GM18858 (cell line): ENCODE measurements at regions not wholly inside any gene's neighbourhood (a gene's known extent, or its start where the extent isn't known, plus 50 kb on each side); places are given as distances from the start of the nearest gene placed in this dataset.
"Not testable (repeated sequence)": the region's sequence is repeated elsewhere in the genome, so short reads cannot be mapped to it uniquely, and the experiment has no call there.

Experiments used
- ATAC-seq: cut with Tn5 transposase; IDR thresholded peaks from one replicate; pipeline ENCODE4 v1.9.1; 2021; ENCODE audit not compliant: unreplicated experiment

DNA sequence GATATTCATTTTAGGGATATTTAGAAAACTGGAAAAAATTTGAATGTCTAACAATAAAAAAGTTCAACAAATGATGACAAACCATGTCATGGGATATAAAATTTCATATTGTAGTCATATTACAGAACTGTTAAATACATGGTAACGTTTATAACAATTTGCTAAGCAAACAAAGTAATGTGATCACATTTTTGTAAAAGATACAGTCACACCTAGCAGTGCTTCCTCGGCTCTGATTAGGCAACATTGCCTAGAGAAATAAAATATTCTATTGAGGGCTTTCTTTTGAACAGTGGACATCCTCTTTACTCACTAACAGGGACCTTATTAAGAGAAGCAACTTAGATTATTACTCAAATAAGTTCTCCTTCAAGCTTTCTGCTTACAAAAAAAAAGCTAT is 605.5 kb downstream of the GATA3 start:
- ATAC-seq: no peak

DNA sequence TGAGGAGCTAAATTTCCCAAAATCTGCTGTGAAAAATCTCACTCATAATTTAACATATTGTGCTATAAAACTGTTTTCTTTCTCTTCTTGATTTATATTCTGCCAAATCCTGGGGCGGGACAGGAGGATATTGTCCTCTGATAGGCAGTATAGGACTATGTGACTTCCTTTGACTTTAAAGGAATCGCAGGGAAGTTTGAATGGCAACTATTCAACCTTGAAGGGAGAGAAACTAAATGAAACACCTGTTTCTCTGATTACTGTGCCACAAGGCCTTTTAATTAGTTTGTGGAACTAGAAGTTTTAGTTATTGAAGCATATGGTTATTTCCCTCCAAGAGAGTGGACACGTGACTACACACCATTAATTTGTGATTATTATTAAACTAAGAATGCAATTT is 607.4 kb downstream of the GATA3 start:
- no peak for ATAC-seq

DNA sequence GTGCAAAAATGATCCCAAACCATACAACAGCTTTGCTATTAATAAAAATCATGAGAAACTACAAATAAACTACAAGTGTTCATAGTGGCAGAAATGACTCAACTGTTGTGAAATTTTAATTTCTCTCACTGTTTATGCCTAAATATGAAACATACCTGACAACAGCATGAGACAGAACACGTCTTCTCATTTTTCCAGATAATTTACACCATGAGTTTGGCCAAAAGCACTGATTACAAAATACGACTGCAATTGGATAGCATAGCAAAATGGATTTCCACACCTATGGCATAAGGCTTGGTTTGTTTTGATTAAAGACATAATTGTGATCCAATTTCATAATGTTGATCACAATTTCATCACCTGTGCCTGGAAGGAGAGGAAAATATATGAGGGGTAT is 608.6 kb downstream of the GATA3 start:
- no peak for ATAC-seq

DNA sequence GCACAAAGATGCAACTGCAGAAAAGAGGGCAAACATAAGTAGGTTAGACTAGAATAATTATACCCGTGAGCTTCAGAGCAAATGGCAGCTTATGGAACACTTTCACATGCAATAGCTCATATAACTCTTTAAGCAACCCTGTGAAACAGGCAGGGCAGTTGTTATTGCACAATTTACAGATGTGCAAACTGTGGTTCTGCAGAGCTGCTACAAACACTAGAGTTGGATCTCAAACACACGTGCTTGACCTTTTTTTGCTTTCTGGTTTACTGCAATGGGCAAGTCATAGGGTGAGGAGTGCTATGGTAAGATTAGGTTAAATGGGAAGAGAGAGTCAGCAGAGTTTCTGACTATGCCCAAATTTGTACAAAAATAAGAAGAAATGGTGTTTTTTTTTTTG is 610.8 kb downstream of the GATA3 start:
- no peak for ATAC-seq

DNA sequence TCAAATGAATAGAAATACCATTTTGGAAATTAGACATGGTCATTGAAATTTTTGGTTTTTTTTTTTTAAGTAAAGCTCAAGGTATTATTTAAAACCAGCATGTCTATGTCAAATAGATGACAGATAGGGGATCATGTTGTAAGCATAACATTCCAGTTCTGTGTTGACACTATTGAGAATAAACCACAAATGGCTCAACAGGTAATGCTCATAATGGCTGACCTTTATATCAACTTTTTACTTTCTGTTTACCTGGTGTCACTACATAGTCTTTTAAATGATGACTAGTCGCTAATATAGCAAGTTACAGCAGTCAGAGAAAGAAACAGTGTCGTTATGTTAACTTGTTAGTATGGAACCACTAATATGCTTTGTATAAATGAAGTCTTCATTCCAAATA is 616.0 kb downstream of the GATA3 start:
- no peak for ATAC-seq

DNA sequence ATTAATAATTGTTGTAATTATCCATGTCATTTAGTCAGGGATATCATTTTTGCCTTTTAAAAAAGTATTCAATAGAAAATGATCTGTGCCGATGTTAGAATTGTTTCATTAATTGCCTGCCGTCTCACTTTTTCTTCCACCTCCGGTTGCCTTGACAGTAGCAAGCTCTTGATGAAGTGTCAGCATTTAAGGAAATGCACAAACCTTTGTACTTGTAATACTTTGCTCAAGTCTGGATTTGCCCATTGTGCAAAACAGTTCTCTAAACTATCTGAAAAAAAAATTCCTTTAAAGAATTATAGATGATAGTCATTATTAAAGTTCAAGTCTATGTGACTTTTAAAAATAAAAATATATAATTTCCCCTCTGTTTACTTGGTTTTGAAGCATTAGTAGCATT is 619.7 kb downstream of the GATA3 start:
- no peak for ATAC-seq

DNA sequence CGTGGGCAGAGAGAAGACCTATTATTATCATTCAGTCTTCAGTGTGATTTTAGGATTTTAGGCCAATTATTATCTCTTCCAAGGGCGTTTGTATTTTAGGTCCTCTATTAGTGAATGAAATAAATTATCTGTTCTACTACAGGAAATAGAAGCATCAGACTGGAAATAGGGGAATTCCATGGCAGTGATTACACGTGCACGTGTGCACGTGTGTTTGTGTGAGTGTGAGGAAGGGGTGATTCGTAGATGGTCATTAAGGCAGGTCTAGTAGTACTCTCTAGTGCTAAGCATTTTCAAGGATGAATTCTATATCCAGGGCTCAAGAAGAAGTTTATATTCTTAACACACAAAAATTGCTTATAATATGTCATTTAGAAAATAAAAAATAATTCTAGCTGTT is 623.2 kb downstream of the GATA3 start:
- ATAC-seq: no peak

DNA sequence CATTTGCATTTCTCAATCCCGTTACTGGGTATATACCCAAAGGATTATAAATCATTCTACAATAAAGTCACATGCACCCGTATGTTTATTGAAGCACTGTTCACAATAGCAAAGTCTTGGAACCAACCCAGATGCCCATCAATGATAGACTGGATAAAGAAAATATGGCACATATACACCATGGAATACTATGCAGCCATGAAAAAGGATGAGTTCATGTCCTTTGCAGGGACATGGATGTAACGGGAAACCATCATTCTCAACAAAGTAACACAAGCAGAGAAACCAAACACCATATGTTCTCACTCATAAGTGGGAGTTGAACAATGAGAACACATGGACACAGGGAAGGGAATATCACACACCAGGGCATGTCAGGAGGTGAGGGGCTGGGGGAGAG is 630.4 kb downstream of the GATA3 start:
- not testable (repeated sequence) for ATAC-seq

DNA sequence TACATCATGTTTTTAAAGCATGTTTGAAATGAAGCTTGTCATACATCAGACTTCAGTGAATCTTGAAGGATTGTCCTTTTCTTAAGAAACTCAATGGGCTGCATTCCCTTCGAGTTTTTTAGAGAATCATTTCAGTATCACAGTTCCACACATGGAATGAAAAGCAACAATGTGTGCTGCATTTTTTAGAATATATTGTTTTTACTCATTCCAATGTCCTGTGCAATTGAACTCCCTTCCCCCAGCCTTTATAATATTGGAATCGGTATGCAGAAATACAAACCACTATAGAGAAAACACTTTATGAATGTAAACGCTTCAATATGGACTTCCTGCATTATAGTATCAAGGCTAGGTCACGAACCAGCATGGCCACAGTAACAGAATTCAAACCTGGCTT is 634.4 kb downstream of the GATA3 start:
- ATAC-seq: no peak

DNA sequence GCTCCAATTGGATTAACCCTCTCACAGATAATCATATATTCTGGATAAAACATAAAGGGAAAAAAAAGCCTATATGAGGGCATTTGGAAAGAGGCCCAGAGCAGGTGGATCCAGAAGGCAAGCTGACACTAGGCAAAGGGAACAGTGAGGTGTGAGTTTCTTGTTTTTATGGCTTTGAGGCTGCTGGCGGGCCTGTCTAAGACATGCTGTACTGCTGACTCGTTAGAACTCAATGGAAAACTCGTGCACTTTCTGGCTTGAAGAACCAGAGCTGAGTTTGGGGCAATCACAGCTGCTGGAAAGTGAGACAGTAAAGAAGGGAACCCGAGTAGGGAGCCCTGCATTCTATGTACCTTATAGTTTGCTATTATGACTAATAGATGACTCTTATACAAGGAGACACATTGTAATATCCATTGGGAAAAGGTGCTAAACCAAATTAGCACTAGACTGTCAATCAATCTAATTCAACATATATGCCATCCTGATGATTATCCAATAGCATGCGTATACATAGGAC is 637.1 kb downstream of the GATA3 start:
- no peak for ATAC-seq

DNA sequence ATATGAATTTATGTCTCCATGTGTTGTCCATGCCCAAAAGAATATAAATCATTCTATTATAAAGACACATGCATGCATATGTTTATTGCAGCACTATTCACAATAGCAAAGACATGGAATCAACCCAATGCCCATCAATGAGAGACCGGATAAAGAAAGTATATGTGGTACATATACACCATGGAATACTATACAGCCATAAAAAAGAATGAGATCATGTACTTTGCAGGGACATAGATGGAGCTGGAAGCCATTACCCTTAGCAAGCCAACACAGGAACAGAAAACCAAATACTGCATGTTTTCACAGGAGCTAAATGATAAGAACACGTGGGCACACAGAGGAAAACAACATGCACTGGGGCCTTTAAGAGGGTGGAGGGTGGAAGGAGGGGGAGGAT is 639.1 kb downstream of the GATA3 start:
- not testable (repeated sequence) for ATAC-seq

DNA sequence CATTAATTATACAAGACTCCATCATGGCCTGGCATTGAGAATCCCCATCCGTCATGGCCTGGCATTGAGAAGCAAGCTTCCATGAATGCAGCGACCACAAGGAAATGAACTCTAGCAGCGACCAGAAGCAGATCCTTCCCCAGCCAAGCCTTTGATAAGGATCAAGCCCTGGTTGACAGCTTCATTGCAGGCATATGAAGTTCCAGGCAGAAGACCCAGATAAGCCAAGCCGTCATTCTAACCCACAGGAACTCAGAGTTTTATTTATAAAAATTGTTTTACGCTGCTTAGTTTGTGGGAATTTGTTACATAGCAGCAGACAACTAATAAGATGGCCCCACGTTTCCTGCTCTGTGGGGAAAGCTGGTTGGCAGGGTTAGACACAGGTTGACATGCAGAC is 642.3 kb downstream of the GATA3 start:
- no peak for ATAC-seq

DNA sequence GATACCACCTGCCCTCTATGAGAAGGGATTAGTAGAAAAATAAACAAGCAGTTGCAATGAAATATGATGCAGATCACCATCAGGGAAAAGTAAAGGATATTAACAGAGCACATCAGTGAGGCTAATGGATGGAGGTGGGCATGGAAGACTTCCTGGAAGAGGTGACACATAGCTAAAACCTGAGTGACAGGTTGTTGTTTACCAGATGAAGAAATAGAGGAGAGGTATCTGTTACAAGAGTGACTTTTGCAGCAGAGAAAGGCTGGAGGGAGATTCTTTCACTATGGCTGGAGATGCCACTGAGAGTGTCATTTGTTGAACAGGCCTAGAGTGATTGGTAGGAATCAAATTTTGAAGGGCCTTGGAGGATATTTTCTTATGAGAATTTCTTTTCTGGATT is 646.2 kb downstream of the GATA3 start:
- ATAC-seq: no peak

DNA sequence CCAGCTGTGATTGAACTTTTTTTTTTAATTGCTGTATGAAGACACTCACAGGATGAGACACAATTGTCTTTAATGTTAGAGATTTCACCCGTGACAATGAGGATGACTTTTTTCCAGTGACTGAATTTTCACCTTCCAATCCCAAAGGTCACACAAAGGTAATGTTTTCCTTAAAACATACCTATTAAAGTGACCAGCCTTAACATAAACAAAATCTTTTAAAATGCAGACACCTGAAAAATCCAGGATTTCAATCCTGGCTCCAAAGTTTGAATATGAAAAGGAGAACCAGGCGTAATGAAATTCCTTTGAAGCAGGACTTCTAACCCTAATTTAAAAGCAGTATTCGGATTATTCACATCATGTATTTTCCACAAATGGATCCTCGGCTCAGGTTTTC is 647.7 kb downstream of the GATA3 start:
- no peak for ATAC-seq

DNA sequence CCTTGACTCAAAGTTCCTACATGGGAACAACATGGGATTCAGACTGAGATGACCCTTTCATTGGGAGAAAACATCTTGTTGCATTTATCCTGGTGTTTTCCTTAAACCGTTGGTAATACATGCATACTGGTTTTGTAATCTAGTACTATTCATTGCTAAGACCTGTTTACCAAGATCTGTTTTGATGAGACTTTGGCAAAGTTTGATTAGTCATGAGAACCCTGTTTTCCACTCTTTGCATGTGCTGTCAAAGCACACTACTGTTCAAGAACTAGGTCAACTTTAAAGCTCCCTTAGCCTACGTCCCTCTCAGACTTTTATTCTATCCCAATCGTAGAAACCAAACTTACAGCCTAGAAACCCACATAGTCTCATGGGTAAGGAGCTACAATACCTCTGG is 650.9 kb downstream of the GATA3 start:
- ATAC-seq: no peak

DNA sequence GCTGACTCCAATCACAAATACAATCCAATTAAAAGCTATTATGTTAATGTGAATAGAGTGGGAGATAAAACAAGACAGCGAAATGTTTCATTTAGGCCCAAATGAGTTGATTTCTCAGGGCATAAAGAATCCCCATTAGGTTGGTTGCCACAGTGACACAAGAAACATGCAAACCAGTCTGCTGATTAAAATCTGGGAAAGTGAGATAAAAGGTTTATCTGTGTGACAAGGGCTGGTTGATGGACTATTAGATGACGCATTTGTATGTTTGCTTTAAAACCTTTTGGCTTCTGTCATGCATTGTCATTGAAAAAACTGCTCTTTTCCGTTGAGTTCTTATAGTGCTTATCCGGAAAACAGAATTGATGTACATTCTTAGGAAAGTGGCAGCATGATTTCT is 658.2 kb downstream of the GATA3 start:
- ATAC-seq: no peak

DNA sequence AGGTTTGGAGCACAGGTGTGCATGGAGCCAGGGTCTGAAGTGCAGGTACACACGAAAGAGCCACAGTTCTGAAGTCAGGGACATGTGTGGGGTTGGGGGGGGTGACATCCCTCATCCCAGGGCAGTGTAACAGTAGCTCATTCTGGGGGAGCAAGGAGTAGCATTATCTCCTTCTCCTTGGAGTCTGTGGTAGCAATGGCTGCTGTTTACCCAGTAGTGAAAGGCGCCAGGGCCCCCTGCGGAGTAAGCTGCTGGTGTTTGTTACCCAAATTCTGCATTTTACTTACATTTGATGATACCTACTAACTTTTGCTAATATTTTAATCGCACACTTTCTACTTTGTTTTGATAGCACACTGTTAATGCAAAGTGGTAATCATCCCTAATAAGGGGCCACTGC is 665.5 kb downstream of the GATA3 start:
- ATAC-seq: no peak

DNA sequence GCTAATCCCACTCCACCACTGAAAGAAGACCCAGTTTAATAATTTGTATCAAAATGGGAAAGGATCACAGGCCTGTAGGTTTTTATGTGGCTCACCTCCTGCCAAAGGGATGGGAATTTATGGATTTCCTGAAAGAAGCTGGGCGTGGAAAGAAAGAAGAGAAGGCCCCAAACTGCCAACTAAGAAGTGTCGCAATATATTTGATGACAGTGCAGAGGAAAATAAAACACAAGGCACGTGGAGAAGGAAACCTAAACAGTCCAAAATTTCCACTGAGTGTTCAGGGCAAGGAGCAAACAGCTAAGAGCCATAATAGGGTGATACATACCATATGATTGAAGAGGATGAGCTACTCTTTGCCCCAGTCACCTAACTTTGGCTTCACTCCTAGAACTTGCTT is 667.2 kb downstream of the GATA3 start:
- ATAC-seq: no peak

DNA sequence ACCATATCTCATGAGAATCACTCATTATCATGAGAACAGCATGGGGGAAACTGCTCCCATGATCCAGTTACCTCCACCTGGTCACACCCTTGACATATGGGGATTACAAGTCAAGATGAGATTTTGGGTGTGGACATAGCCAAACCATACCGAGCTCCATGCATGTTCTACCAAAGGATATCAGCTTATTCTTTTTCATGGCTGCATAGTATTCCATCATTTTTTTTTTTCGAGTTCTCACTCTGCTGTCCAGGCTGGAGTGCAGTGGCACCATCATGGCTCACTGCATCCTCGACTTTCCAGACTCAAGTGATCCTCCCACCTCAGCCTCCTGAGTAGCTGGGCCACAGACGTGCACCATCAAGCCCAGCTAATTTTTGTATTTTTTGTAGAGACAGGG is 668.3 kb downstream of the GATA3 start:
- no peak for ATAC-seq

DNA sequence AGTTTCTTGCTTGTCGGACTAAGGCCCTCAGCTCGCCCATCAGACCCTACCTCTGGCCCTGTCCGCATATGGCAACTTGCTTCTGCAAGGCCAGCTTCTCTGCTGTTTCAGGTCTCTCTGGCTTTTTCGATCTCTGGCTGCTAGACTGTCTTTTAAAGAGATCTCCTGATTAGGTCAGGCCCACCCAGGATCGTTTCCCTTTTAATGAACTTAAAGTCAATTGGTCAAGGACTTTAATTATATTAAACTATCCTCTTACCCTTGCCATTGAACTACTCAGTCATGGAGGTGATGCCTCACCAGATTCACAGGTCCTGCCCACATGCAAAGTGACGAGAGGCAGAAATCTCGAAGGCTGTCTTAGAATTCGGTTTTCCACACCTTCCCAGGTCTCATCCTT is 670.9 kb downstream of the GATA3 start:
- no peak for ATAC-seq

DNA sequence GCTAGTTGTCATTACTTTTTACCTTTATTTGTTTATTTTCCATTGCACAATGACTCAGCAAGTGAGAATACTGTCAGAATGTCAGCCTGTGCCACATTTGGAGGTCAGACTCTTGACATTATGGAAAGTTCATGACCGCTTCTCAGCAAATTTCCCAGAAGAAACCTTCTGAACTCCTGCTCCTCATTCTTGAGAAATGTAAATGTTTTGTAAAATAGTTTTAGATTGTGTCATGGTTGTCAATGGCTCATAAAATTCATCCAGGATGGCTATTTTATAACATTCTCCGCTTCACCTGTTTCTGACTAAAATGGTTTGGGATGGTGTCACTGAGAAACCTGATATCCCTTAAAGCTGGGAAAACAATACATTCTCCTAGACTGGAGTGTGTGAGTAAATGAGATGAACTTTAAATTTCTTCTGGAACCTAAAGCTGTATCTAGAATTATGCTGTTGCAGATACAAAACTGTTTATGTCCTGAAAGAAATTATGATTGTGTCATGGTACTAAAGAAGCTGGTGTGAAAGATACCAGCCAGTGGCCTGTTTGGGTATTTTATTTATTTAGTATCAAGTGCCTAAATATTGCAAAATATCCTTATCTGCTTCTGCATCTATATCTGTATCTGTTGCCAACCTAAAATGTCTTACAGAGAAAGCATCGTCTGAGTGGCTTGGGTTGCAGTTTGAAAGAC is 671.7 kb downstream of the GATA3 start:
- no peak for ATAC-seq

DNA sequence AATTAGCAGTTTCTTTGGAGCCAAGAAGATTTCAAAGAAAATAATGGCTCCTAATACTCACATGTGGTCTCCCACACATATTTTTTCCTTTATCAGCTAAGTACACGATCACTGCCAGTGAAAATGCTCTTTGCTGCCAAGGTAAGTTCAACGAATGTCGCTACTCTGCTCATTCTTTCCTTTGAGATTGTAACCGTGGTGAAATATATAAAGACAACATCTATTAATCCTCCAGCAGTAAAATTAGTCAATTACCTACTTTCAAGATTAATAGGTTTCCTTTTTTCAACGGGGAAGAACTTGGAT is 672.2 kb downstream of the GATA3 start:
- no peak for ATAC-seq
